ENCODE measurements at regions not wholly inside any gene's neighbourhood (a gene's known extent, or its start where the extent isn't known, plus 50 kb on each side); places are given as distances from the start of the nearest gene placed in this dataset.

DNA sequence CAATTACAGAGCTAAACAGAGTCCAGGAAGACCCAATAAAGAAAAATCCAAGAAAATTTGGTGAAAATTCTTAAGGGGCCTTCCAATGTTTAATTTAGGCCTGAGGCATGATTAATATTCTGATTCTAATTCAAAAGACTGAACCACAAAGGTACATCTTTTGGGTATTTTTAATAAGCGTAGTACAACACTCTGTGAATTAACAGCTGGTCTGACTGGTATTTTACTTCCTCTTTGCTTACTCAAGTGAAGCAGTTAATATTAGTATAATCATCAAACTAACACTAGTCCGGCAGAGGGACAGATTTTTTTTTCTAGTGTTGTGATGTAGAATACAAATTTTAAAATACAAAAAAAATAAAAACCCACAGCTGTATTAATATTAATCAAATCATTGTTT is 652.9 kb downstream of the NR4A2 start:
- Histone ChIP-seq H4K20me1 (replicated peaks; ENCODE audit: insufficient read depth) (no peaks in the 10 kb centered on the region), H3K27me3 (ENCODE audit: insufficient read depth) (no peaks in the 10 kb centered on the region), H3K4me2 (no peak overlapping the region), H2AFZ (no peak overlapping the region), H3K36me3 (ENCODE audit: insufficient read depth) (0 out of 2 replicates have a peak, but pooled peaks cover 2% of the 10 kb centered on the region), H3K4me1 (ENCODE audit: insufficient read depth) (no peaks in the 10 kb centered on the region), H3K9me2 (ENCODE audit: insufficient read depth) (no peaks in the 10 kb centered on the region), H3K27ac (ENCODE audit: low read depth) (no peak overlapping the region), H3K4me3 (no peak overlapping the region), H3F3A (replicated peaks; ENCODE audit: low read depth) (no peaks in the 10 kb centered on the region), H3K79me2 (replicated peaks; ENCODE audit: insufficient read depth) (no peaks in the 10 kb centered on the region)
- Mint-ChIP-seq H3K9me3 (peaks cover 6% of the 10 kb centered on the region; the same call in 1 of the 3 replicates), H3K27ac (no peak overlapping the region), H3K36me3 (ENCODE audit: low read depth) (peaks cover 3% of the 10 kb centered on the region; the same call in 1 of the 3 replicates), H3K27me3 (ENCODE audit: insufficient read depth, low read depth, poor library complexity) (no peaks in the 10 kb centered on the region), H3K4me3 (no peak overlapping the region), H3K4me1 (no peaks in the 10 kb centered on the region)
- DNase-seq (ENCODE audit: low spot score): no peak
- ATAC-seq: no peak
- TF ChIP-seq ZNF114 (CRISPR knock-in tag; IDR thresholded peaks at IDR 0.05) (no peak), POLR2AphosphoS5 (IDR thresholded peaks at IDR 0.05; ENCODE audit: low read depth) (no peak), NANOG (IDR thresholded peaks at IDR 0.05; ENCODE audit: borderline replicate concordance) (no peak), CREB1 (CRISPR knock-in tag; IDR thresholded peaks at IDR 0.05; ENCODE audit: low read depth) (no peak), EZH2 (IDR thresholded peaks at IDR 0.05; ENCODE audit: low read depth, unreplicated experiment) (no peak), EZH2phosphoT487 (IDR thresholded peaks at IDR 0.05; ENCODE audit: unreplicated experiment) (no peak), JUNB (IDR thresholded peaks at IDR 0.05; ENCODE audit: unreplicated experiment) (no peak), ZNF331 (CRISPR knock-in tag; IDR thresholded peaks at IDR 0.05; ENCODE audit: low read depth) (no peak), STAT1 (IDR thresholded peaks at IDR 0.05; ENCODE audit: unreplicated experiment) (no peak)
- TF ChIP-seq, protein P1, sequence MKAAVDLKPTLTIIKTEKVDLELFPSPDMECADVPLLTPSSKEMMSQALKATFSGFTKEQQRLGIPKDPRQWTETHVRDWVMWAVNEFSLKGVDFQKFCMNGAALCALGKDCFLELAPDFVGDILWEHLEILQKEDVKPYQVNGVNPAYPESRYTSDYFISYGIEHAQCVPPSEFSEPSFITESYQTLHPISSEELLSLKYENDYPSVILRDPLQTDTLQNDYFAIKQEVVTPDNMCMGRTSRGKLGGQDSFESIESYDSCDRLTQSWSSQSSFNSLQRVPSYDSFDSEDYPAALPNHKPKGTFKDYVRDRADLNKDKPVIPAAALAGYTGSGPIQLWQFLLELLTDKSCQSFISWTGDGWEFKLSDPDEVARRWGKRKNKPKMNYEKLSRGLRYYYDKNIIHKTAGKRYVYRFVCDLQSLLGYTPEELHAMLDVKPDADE (IDR thresholded peaks at IDR 0.05): no peak
- TF ChIP-seq, protein P2, sequence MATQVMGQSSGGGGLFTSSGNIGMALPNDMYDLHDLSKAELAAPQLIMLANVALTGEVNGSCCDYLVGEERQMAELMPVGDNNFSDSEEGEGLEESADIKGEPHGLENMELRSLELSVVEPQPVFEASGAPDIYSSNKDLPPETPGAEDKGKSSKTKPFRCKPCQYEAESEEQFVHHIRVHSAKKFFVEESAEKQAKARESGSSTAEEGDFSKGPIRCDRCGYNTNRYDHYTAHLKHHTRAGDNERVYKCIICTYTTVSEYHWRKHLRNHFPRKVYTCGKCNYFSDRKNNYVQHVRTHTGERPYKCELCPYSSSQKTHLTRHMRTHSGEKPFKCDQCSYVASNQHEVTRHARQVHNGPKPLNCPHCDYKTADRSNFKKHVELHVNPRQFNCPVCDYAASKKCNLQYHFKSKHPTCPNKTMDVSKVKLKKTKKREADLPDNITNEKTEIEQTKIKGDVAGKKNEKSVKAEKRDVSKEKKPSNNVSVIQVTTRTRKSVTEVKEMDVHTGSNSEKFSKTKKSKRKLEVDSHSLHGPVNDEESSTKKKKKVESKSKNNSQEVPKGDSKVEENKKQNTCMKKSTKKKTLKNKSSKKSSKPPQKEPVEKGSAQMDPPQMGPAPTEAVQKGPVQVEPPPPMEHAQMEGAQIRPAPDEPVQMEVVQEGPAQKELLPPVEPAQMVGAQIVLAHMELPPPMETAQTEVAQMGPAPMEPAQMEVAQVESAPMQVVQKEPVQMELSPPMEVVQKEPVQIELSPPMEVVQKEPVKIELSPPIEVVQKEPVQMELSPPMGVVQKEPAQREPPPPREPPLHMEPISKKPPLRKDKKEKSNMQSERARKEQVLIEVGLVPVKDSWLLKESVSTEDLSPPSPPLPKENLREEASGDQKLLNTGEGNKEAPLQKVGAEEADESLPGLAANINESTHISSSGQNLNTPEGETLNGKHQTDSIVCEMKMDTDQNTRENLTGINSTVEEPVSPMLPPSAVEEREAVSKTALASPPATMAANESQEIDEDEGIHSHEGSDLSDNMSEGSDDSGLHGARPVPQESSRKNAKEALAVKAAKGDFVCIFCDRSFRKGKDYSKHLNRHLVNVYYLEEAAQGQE (IDR thresholded peaks at IDR 0.05; ENCODE audit: unreplicated experiment): no peak
- TF ChIP-seq, protein P3, sequence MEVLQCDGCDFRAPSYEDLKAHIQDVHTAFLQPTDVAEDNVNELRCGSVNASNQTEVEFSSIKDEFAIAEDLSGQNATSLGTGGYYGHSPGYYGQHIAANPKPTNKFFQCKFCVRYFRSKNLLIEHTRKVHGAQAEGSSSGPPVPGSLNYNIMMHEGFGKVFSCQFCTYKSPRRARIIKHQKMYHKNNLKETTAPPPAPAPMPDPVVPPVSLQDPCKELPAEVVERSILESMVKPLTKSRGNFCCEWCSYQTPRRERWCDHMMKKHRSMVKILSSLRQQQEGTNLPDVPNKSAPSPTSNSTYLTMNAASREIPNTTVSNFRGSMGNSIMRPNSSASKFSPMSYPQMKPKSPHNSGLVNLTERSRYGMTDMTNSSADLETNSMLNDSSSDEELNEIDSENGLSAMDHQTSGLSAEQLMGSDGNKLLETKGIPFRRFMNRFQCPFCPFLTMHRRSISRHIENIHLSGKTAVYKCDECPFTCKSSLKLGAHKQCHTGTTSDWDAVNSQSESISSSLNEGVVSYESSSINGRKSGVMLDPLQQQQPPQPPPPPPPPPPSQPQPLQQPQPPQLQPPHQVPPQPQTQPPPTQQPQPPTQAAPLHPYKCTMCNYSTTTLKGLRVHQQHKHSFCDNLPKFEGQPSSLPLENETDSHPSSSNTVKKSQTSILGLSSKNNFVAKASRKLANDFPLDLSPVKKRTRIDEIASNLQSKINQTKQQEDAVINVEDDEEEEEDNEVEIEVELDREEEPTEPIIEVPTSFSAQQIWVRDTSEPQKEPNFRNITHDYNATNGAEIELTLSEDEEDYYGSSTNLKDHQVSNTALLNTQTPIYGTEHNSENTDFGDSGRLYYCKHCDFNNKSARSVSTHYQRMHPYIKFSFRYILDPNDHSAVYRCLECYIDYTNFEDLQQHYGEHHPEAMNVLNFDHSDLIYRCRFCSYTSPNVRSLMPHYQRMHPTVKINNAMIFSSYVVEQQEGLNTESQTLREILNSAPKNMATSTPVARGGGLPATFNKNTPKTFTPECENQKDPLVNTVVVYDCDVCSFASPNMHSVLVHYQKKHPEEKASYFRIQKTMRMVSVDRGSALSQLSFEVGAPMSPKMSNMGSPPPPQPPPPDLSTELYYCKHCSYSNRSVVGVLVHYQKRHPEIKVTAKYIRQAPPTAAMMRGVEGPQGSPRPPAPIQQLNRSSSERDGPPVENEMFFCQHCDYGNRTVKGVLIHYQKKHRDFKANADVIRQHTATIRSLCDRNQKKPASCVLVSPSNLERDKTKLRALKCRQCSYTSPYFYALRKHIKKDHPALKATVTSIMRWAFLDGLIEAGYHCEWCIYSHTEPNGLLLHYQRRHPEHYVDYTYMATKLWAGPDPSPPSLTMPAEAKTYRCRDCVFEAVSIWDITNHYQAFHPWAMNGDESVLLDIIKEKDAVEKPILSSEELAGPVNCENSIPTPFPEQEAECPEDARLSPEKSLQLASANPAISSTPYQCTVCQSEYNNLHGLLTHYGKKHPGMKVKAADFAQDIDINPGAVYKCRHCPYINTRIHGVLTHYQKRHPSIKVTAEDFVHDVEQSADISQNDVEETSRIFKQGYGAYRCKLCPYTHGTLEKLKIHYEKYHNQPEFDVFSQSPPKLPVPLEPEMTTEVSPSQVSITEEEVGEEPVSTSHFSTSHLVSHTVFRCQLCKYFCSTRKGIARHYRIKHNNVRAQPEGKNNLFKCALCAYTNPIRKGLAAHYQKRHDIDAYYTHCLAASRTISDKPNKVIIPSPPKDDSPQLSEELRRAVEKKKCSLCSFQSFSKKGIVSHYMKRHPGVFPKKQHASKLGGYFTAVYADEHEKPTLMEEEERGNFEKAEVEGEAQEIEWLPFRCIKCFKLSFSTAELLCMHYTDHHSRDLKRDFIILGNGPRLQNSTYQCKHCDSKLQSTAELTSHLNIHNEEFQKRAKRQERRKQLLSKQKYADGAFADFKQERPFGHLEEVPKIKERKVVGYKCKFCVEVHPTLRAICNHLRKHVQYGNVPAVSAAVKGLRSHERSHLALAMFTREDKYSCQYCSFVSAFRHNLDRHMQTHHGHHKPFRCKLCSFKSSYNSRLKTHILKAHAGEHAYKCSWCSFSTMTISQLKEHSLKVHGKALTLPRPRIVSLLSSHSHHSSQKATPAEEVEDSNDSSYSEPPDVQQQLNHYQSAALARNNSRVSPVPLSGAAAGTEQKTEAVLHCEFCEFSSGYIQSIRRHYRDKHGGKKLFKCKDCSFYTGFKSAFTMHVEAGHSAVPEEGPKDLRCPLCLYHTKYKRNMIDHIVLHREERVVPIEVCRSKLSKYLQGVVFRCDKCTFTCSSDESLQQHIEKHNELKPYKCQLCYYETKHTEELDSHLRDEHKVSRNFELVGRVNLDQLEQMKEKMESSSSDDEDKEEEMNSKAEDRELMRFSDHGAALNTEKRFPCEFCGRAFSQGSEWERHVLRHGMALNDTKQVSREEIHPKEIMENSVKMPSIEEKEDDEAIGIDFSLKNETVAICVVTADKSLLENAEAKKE (CRISPR knock-in tag; IDR thresholded peaks at IDR 0.05): no peak
- TF ChIP-seq, protein P4, sequence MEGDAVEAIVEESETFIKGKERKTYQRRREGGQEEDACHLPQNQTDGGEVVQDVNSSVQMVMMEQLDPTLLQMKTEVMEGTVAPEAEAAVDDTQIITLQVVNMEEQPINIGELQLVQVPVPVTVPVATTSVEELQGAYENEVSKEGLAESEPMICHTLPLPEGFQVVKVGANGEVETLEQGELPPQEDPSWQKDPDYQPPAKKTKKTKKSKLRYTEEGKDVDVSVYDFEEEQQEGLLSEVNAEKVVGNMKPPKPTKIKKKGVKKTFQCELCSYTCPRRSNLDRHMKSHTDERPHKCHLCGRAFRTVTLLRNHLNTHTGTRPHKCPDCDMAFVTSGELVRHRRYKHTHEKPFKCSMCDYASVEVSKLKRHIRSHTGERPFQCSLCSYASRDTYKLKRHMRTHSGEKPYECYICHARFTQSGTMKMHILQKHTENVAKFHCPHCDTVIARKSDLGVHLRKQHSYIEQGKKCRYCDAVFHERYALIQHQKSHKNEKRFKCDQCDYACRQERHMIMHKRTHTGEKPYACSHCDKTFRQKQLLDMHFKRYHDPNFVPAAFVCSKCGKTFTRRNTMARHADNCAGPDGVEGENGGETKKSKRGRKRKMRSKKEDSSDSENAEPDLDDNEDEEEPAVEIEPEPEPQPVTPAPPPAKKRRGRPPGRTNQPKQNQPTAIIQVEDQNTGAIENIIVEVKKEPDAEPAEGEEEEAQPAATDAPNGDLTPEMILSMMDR (conservative IDR thresholded peaks at IDR 0.05; ENCODE audit: low read depth in 2 of 2): no peak

Measured in GM23338 (cell line).